Trophoblast cell (in vitro differentiated cells and primary cell): ENCODE measurements at regions not wholly inside any gene's neighbourhood (a gene's known extent, or its start where the extent isn't known, plus 50 kb on each side); places are given as distances from the start of the nearest gene placed in this dataset.
A peak's percentile ranks its signal among the peaks of the same experiment; 100 is the strongest.
"Not testable (repeated sequence)": the region's sequence is repeated elsewhere in the genome, so short reads cannot be mapped to it uniquely, and the experiment has no call there.

Source experiments
- DNase-seq, 2 donors: peaks; one replicate each; pipeline ENCODE4 v3.0.0-alpha.2; 2016
- H2AFZ ChIP-seq: 2 replicates; pipeline ENCODE4 v1.6.1; 2013; ENCODE audit warnings: low read length, moderate library complexity, mild to moderate bottlenecking; ENCODE audit not compliant: insufficient read depth, poor library complexity
- H2AK5ac ChIP-seq: 2 replicates; pipeline ENCODE4 v1.6.1; 2013; ENCODE audit warnings: mild to moderate bottlenecking, low read length
- H2BK120ac ChIP-seq: 2 replicates; pipeline ENCODE4 v1.6.1; 2013; ENCODE audit warnings: low read length, mild to moderate bottlenecking, moderate library complexity; ENCODE audit not compliant: insufficient read depth, poor library complexity
- H2BK12ac ChIP-seq: 2 replicates; pipeline ENCODE4 v1.6.1; 2013; ENCODE audit warnings: mild to moderate bottlenecking, low read length, moderate library complexity
- H2BK5ac ChIP-seq: 2 replicates; pipeline ENCODE4 v1.6.1; 2013; ENCODE audit warnings: low read length, low read depth, moderate library complexity, mild to moderate bottlenecking; ENCODE audit not compliant: poor library complexity
- H3K14ac ChIP-seq: 2 replicates; pipeline ENCODE4 v1.6.1; 2013; ENCODE audit warnings: mild to moderate bottlenecking, low read length
- H3K18ac ChIP-seq: 2 replicates; pipeline ENCODE4 v1.6.1; 2013; ENCODE audit warnings: mild to moderate bottlenecking, low read length
- H3K23ac ChIP-seq: 2 replicates; pipeline ENCODE4 v1.6.1; 2013; ENCODE audit warnings: low read length
- H3K27ac ChIP-seq: 2 replicates; pipeline ENCODE4 v1.5.1; 2013; ENCODE audit warnings: low read depth, mild to moderate bottlenecking, inconsistent platforms, low read length, moderate library complexity
- H3K27me3 ChIP-seq: 2 replicates; pipeline ENCODE4 v1.6.1; 2013; ENCODE audit warnings: inconsistent platforms, mild to moderate bottlenecking, low read length, moderate library complexity; ENCODE audit not compliant: insufficient read depth
- H3K36me3 ChIP-seq, 2 experiments: 1 replicate in 1 of 2; 2 replicates in 1 of 2; pipeline ENCODE4 v1.6.1; 2013; ENCODE audit warnings: low read length in 2 of 2, mild to moderate bottlenecking in 2 of 2, moderate library complexity in 1 of 2; ENCODE audit not compliant: insufficient read depth in 2 of 2, control insufficient read depth in 1 of 2
- H3K4ac ChIP-seq: 2 replicates; pipeline ENCODE4 v1.6.1; 2013; ENCODE audit warnings: low read depth, mild to moderate bottlenecking, low read length, moderate library complexity
- H3K4me1 ChIP-seq, 2 experiments: 1 replicate in 1 of 2; 2 replicates in 1 of 2; pipeline ENCODE4 v1.6.1; 2013; ENCODE audit warnings: low read length in 2 of 2, mild to moderate bottlenecking in 2 of 2, moderate library complexity in 1 of 2; ENCODE audit not compliant: insufficient read depth in 2 of 2, control insufficient read depth in 1 of 2
- H3K4me2 ChIP-seq: 2 replicates; pipeline ENCODE4 v1.6.1; 2013; ENCODE audit warnings: inconsistent platforms, mild to moderate bottlenecking, low read length, moderate library complexity
- H3K4me3 ChIP-seq: 2 replicates; pipeline ENCODE4 v1.5.1; 2013; ENCODE audit warnings: mild to moderate bottlenecking, low read depth, low read length, inconsistent platforms
- H3K79me1 ChIP-seq: one replicate; pipeline ENCODE4 v1.6.1; 2013; ENCODE audit warnings: low read length
- H3K79me2 ChIP-seq: 2 replicates; pipeline ENCODE4 v1.6.1; 2013; ENCODE audit warnings: low read length, mild to moderate bottlenecking; ENCODE audit not compliant: control insufficient read depth, insufficient read depth, poor library complexity
- H3K9ac ChIP-seq: 2 replicates; pipeline ENCODE4 v1.6.1; 2013; ENCODE audit warnings: mild to moderate bottlenecking, low read length
- H3K9me3 ChIP-seq: 2 replicates; pipeline ENCODE4 v1.6.1; 2013; ENCODE audit warnings: low read depth, mild to moderate bottlenecking, control low read depth, inconsistent platforms, low read length; ENCODE audit not compliant: insufficient read depth
- H4K12ac ChIP-seq: 2 replicates; pipeline ENCODE4 v1.6.1; 2013; ENCODE audit warnings: low read depth, mild to moderate bottlenecking, low read length, moderate library complexity
- H4K8ac ChIP-seq: 2 replicates; pipeline ENCODE4 v1.6.1; 2013; ENCODE audit warnings: low read depth, mild to moderate bottlenecking, low read length, moderate library complexity
- H4K91ac ChIP-seq: one replicate; pipeline ENCODE4 v1.6.1; 2013; ENCODE audit warnings: low read depth, mild to moderate bottlenecking, low read length, moderate library complexity
- WGBS: extraction: QIAGEN DNeasy Blood & Tissue Kit; methylation state at CpG from one replicate; pipeline ENCODE4 v1.1.7; 2013; ENCODE audit warnings: missing lambda C conversion rate; ENCODE audit not compliant: insufficient read length, insufficient coverage; ENCODE audit errors: extremely low coverage; 5-methylcytosine and 5-hydroxymethylcytosine counted together

GRCh38 chr10:38738011-38738410 is 643.9 kb downstream of the ZNF37A start:
- not testable (repeated sequence) for H3K4me3 ChIP-seq, H3K27ac ChIP-seq, H3K9ac ChIP-seq, H3K36me3 ChIP-seq, H3K23ac ChIP-seq, H3K4me1 ChIP-seq, H3K79me1 ChIP-seq, H3K4ac ChIP-seq, H4K12ac ChIP-seq, H2BK5ac ChIP-seq, H3K4me2 ChIP-seq, H2AFZ ChIP-seq, H3K14ac ChIP-seq, H4K8ac ChIP-seq, H3K18ac ChIP-seq, H3K79me2 ChIP-seq, H2AK5ac ChIP-seq, H4K91ac ChIP-seq, DNase-seq, H3K27me3 ChIP-seq, H2BK120ac ChIP-seq, H2BK12ac ChIP-seq
- peaks cover 62% of the 10 kb centered on the region for H3K9me3 ChIP-seq
- WGBS = no CpG with 5 or more reads among the region's 3 CpGs

DNA sequence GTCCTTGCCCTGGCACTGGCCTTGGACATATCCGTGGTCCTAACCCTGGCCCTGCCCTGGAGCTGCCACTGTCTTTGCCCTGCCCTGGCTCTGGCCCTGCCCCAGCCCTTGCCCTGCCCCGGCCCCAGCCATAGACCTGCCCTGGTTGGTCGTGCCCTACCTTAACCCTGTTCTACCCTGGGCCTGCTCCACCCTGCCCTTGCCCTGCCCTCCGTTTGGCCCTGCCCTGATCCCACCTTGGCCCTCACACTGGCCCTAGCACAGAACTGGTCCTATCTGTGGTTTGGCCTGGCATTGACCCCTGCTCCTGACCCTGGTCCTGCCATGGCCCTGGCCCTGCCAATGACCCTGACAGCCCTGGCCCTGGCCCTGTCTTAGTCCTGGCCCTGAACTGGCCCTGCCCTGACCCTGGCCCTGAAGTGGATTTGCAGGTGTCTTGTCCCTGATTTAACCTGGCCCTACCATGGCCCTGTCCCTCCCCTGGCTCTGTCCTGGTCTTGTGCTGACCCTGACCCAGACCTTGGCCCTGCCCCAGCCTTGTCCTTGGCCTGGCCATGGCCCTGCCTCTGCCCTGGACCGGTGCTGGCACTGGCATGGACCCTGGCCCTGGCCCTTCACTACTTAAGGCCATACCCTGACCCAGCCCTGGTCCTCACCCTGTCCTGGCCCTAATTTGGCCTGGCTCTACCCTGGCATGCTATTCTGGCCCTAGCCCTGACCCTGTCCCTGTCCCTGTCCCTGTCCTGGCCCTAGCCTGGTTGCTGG is 645.1 kb downstream of the ZNF37A start:
- Histone ChIP-seq H3K9me3 (peaks cover 62% of the 10 kb centered on the region), H3K4me3 (peak overlapping the region; percentile 14)
- H3K4ac ChIP-seq, H2BK120ac ChIP-seq, H4K91ac ChIP-seq, H2BK5ac ChIP-seq, DNase-seq, H2AFZ ChIP-seq, H3K36me3 ChIP-seq, H3K27ac ChIP-seq, H4K8ac ChIP-seq, H3K9ac ChIP-seq, H2BK12ac ChIP-seq, H3K4me2 ChIP-seq, H3K79me2 ChIP-seq, H3K79me1 ChIP-seq, H4K12ac ChIP-seq, H3K4me1 ChIP-seq, H3K18ac ChIP-seq, H3K14ac ChIP-seq, H3K23ac ChIP-seq, H3K27me3 ChIP-seq, H2AK5ac ChIP-seq: not testable (repeated sequence)
- WGBS = no CpG with 5 or more reads among the region's 5 CpGs

DNA sequence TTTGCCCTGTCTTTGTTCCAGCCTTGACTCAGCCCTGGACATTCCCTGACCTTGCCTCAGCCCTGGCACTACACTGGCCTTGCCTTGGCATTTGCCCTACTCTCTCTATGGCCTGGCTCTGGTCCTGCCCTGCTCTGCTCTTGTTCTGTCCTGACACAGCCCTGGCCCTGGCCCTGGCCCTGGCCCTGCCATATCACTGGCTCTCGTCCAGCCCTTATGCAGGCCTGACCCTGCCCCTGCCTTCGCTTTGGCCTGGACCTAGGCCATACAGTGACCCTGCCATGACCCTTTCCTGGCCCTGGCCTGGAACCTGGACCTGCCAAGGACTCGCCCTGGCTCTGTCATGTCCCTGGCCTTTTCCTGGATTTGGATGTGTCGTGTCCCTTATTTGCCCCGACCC is 646.0 kb downstream of the ZNF37A start:
- WGBS = no CpG with 5 or more reads among the region's 5 CpGs
- Histone ChIP-seq H3K36me3 (no peaks in the 10 kb centered on the region), H3K4ac (no peak overlapping the region), H3K9me3 (peaks cover 62% of the 10 kb centered on the region), H2AFZ (no peak overlapping the region), H2BK120ac (no peak overlapping the region), H2BK5ac (no peak overlapping the region), H3K4me1 (no peaks in the 10 kb centered on the region), H3K4me2 (no peak overlapping the region), H3K27me3 (no peaks in the 10 kb centered on the region), H4K12ac (no peak overlapping the region), H2BK12ac (no peak overlapping the region), H3K14ac (no peak overlapping the region), H3K4me3 (no peak overlapping the region), H3K79me2 (no peaks in the 10 kb centered on the region), H4K8ac (no peak overlapping the region), H3K23ac (no peak overlapping the region), H3K9ac (no peak overlapping the region), H2AK5ac (no peak overlapping the region), H4K91ac (no peak overlapping the region), H3K79me1 (no peaks in the 10 kb centered on the region), H3K27ac (no peak overlapping the region), H3K18ac (no peak overlapping the region)
- DNase-seq = no peak

GRCh38 chr10:38741226-38741625 is 647.1 kb downstream of the ZNF37A start:
- peak overlapping the region; percentile 26 for H3K4me3 ChIP-seq
- H4K8ac ChIP-seq = no peak overlapping the region
- H2BK12ac ChIP-seq = no peak overlapping the region
- no peaks in the 10 kb centered on the region for H3K36me3 ChIP-seq
- H3K9ac ChIP-seq = no peak overlapping the region
- no peak overlapping the region for H3K14ac ChIP-seq
- no peak overlapping the region for H4K12ac ChIP-seq
- no peak overlapping the region for H3K18ac ChIP-seq
- no peak overlapping the region for H3K23ac ChIP-seq
- no peak overlapping the region for H3K4ac ChIP-seq
- no peak overlapping the region for H2BK120ac ChIP-seq
- H3K27ac ChIP-seq = no peak overlapping the region
- H3K27me3 ChIP-seq = no peaks in the 10 kb centered on the region
- no peak overlapping the region for H2AK5ac ChIP-seq
- H2BK5ac ChIP-seq = no peak overlapping the region
- DNase-seq = no peak
- H2AFZ ChIP-seq = no peak overlapping the region
- H3K4me1 ChIP-seq = no peaks in the 10 kb centered on the region
- no peaks in the 10 kb centered on the region for H3K79me2 ChIP-seq
- no CpG with 5 or more reads among the region's 3 CpGs for WGBS
- no peaks in the 10 kb centered on the region for H3K79me1 ChIP-seq
- peaks cover 55% of the 10 kb centered on the region for H3K9me3 ChIP-seq
- H4K91ac ChIP-seq = no peak overlapping the region
- no peak overlapping the region for H3K4me2 ChIP-seq
